ENCODE measurements at regions not wholly inside any gene's neighbourhood (a gene's known extent, or its start where the extent isn't known, plus 50 kb on each side); places are given as distances from the start of the nearest gene placed in this dataset.
A peak's percentile ranks its signal among the peaks of the same experiment; 100 is the strongest.

DNA sequence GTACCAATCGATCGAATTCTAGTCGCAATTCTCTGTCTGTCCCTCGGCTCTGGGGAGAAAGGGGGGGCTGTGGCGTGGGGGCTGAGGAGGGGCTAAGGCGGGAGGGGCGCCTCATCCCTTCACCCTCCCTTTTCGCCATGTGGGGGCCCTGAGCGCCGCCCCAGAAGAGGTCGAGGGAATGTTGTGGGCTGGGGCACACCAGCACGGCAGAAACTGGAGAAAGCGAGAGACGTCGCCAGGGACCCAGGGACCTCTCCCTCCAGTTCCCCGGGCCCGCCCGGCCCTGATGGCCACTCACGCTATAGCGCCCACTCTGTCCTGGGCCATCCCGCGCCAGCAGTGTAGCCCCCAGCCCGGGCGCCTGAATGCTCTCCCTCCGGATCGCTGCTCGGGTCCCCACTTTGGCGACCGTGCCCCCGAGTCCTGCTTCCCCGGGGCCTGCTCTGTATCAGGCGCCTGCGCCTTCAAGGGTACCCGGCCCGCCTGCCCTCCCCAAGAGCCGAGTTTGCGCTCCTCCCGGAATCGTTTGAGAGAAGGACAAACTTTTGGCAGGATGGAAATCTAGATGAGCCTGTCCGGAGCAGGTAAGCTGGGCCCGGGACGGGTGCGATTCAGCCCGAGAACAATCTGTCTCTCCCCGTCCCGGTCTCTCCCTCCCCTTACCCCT, 62.6 kb downstream of the SMUG1 start:
- peak overlapping the region; percentile 66 to 95 (median 78) for H3K4me3 ChIP-seq
- intact Hi-C loops (cut with DNase I): no loop called here
- H3K27ac ChIP-seq: peak overlapping the region in 4 of 5 donors; percentile 39 to 76 (median 62)
- no peaks in the 10 kb centered on the region for H3K27me3 ChIP-seq
- H3K9me3 ChIP-seq (replicated peaks in 1 of 3): no peaks in the 10 kb centered on the region
- 1% methylated on average over 28 to 46 of the region's 46 CpGs; no CpG with 5 or more reads in 1 of the 4 donors for WGBS, 4 donors
- H3K36me3 ChIP-seq (replicated peaks in 1 of 2): no peaks in the 10 kb centered on the region
- H3K4me1 ChIP-seq (replicated peaks in 1 of 2): peaks cover 0 to 10% of the 10 kb centered on the region in 2 donors
- TF ChIP-seq, protein P1, sequence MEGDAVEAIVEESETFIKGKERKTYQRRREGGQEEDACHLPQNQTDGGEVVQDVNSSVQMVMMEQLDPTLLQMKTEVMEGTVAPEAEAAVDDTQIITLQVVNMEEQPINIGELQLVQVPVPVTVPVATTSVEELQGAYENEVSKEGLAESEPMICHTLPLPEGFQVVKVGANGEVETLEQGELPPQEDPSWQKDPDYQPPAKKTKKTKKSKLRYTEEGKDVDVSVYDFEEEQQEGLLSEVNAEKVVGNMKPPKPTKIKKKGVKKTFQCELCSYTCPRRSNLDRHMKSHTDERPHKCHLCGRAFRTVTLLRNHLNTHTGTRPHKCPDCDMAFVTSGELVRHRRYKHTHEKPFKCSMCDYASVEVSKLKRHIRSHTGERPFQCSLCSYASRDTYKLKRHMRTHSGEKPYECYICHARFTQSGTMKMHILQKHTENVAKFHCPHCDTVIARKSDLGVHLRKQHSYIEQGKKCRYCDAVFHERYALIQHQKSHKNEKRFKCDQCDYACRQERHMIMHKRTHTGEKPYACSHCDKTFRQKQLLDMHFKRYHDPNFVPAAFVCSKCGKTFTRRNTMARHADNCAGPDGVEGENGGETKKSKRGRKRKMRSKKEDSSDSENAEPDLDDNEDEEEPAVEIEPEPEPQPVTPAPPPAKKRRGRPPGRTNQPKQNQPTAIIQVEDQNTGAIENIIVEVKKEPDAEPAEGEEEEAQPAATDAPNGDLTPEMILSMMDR (IDR thresholded peaks at IDR 0.05): no peak
- no peak for TF ChIP-seq POLR2A (IDR thresholded peaks at IDR 0.05)
- DNase-seq: peak; percentile 29 to 85 (median 57)

DNA sequence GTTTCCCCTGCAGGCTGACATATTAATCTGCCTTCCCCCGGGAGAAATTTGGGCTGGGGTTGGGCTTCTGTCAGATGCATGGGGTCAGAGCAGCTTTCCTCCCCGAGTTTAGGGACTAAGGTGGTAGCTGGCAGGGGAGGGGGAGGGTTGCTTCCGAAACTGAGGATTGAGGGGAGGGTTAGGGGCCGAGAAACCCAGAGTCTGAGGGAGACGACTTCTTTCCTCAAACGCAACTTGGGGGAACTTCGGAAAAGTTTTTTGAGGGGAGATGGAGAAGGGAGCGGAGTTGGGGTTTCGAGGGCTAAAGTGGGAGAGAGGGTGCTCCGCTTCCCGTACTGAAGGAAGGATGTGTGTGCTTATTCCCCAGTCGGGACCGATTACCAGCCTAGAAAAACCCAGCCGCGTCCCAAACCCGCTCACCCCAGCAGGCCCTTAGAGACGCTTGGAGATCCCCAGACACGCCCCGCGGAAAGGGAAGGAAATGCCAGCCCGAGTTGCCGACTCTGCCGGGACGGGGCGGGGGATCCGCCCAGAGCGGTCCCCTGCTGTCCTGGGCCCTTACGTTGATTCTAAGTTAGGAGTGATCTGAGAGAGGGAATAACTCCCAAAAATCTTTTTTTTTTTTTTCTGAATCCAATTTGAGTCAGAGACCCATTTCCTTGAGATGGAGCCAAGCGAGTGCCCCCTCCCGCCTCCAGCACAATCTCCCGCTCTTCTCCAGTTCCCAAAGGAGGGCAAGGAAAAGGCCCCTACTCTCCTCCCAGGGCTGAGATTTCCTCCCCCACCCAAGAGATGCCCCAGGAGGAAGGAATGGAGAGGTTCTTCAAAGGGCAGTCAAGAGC, 61.9 kb downstream of the SMUG1 start:
- H3K4me3 ChIP-seq: peak overlapping the region in 3 of 4 donors; percentile 66 to 86 (median 71)
- peak; percentile 51 to 76 (median 70) for DNase-seq
- H3K27me3 ChIP-seq: no peaks in the 10 kb centered on the region
- WGBS, 4 donors: 6 to 9% (median 6%) methylated on average over 21 to 31 of the region's 31 CpGs
- TF ChIP-seq, protein P1 (IDR thresholded peaks at IDR 0.05): no peak
- TF ChIP-seq POLR2A (IDR thresholded peaks at IDR 0.05): peak; percentile 18 to 37
- H3K9me3 ChIP-seq (replicated peaks in 1 of 3): no peaks in the 10 kb centered on the region
- H3K4me1 ChIP-seq (replicated peaks in 1 of 2): peaks cover 0 to 10% of the 10 kb centered on the region in 2 donors
- intact Hi-C loops (cut with DNase I): no loop called here
- peak overlapping the region in 4 of 5 donors; percentile 39 to 78 (median 64) for H3K27ac ChIP-seq
- no peaks in the 10 kb centered on the region for H3K36me3 ChIP-seq (replicated peaks in 1 of 2)

DNA sequence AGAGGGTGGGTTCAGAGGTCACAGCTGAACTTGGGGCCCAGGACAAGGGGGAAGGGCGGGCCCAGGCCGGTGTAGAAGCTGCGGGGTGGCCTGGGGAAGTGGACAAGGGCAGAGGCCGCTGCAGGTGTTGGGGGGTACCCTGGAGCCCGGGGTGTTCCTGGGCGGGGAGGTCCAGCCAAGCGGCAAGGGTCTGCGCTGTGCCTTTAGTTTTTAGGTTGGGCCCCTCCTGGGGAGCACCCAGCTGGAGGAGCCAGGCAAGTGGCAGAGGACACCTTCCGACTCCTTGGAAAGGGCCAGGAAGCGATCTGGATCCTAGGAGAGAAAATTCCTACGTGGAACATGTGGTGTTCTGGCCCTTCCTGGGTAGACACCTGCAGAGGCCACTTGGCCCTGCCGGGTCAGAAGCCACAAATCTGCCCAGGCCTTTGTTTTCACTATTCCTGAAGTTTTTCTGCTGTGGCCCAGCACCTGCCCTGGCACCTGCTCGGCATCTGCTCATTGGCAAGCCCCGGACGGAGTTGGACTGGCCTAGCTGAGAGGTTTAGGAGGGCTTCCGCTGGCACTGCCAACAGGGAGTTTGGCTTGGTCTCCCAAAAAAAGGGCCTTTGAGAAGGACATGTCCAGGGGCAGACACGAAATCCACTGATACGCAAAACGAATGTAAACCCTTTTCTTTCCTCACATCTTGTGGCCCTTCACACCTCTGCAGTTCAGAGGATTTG, 61.1 kb downstream of the SMUG1 start:
- peak overlapping the region in 1 of 4 donors; percentile 86 for H3K4me3 ChIP-seq
- WGBS, 4 donors: 72 to 81% (median 77%) methylated on average over 16 to 19 of the region's 19 CpGs
- no peak for TF ChIP-seq POLR2A (IDR thresholded peaks at IDR 0.05)
- TF ChIP-seq, protein P1 (IDR thresholded peaks at IDR 0.05): no peak

DNA sequence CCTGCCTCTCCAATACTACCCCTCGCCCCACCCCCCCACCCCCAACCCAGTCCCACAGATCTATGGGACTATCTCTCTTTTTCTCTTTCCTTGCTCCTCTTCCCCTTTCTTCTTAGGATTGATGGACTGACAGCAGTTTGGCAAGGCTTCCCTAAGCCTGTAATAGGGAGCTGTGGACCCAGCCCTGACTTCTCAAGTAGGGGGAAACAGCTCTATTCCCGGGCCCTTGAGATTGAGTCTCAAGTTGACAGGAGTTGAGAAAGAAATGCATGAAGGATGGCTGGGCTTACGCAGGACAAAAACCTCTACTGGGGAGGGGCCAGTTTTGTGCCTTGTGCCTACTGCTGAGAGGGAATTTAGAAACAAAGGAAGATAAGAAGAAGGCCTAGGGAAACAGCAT, 60.4 kb downstream of the SMUG1 start:
- H3K27ac ChIP-seq: peak overlapping the region in 2 of 5 donors; percentile 17 to 78
- H3K36me3 ChIP-seq (replicated peaks in 1 of 2): no peaks in the 10 kb centered on the region
- no peaks in the 10 kb centered on the region for H3K27me3 ChIP-seq
- intact Hi-C loops (cut with DNase I): no loop called here
- no peak overlapping the region for H3K4me3 ChIP-seq
- peaks cover 0 to 10% of the 10 kb centered on the region in 2 donors for H3K4me1 ChIP-seq (replicated peaks in 1 of 2)
- no peaks in the 10 kb centered on the region for H3K9me3 ChIP-seq (replicated peaks in 1 of 3)
- 72 to 76% (median 74%) methylated on average over 3 of the region's 3 CpGs for WGBS, 4 donors
- TF ChIP-seq, protein P1 (IDR thresholded peaks at IDR 0.05): no peak
- no peak for TF ChIP-seq POLR2A (IDR thresholded peaks at IDR 0.05)
- no peak for DNase-seq

More for the DNA sequence above, 61.1 kb downstream of the SMUG1 start:
- intact Hi-C loops (cut with DNase I): no loop called here
- Histone ChIP-seq H3K27me3 (no peaks in the 10 kb centered on the region), H3K9me3 (replicated peaks in 1 of 3) (no peaks in the 10 kb centered on the region), H3K36me3 (replicated peaks in 1 of 2) (no peaks in the 10 kb centered on the region), H3K4me1 (replicated peaks in 1 of 2) (peaks cover 0 to 10% of the 10 kb centered on the region in 2 donors), H3K27ac (peak overlapping the region in 2 of 5 donors; percentile 76 to 78)
- DNase-seq: no peak

Data from adrenal gland (tissue), 9 donors.